ENCODE measurements at regions not wholly inside any gene's neighbourhood (a gene's known extent, or its start where the extent isn't known, plus 50 kb on each side); places are given as distances from the start of the nearest gene placed in this dataset.

- no peak for TF ChIP-seq POLR2A (IDR thresholded peaks at IDR 0.05; ENCODE audit: low read depth, low read length)
- FAIRE-seq (no peak), DNase-seq (ENCODE audit: insufficient read length, low spot score) (no peak)
Measured at GRCh38 chr4:62591756-62592155, 1391.6 kb downstream of the ADGRL3 start.

GRCh38 chr4:62588671-62589070, 1388.5 kb downstream of the ADGRL3 start:
- no peak for TF ChIP-seq POLR2A (IDR thresholded peaks at IDR 0.05; ENCODE audit: low read depth, low read length)
- no peak for DNase-seq (ENCODE audit: insufficient read length, low spot score)
- FAIRE-seq = no peak

GRCh38 chr4:62571494-62571893, 1371.4 kb downstream of the ADGRL3 start:
- TF ChIP-seq POLR2A (IDR thresholded peaks at IDR 0.05; ENCODE audit: low read depth, low read length) = no peak
- DNase-seq (ENCODE audit: insufficient read length, low spot score) (no peak), FAIRE-seq (no peak)

- no peak for TF ChIP-seq POLR2A (IDR thresholded peaks at IDR 0.05; ENCODE audit: low read depth, low read length)
- FAIRE-seq (no peak), DNase-seq (ENCODE audit: insufficient read length, low spot score) (no peak)
Measured at GRCh38 chr4:62560858-62561257, 1360.7 kb downstream of the ADGRL3 start.

- TF ChIP-seq POLR2A (IDR thresholded peaks at IDR 0.05; ENCODE audit: low read depth, low read length) = no peak
- FAIRE-seq = no peak
- no peak for DNase-seq (ENCODE audit: insufficient read length, low spot score)
Measured at GRCh38 chr4:62550121-62550520, 1350.0 kb downstream of the ADGRL3 start.

GRCh38 chr4:62549601-62550000, 1349.5 kb downstream of the ADGRL3 start:
- FAIRE-seq (no peak), DNase-seq (ENCODE audit: insufficient read length, low spot score) (no peak)

GRCh38 chr4:62548765-62549164, 1348.6 kb downstream of the ADGRL3 start:
- FAIRE-seq (no peak), DNase-seq (ENCODE audit: insufficient read length, low spot score) (no peak)
- TF ChIP-seq POLR2A (IDR thresholded peaks at IDR 0.05; ENCODE audit: low read depth, low read length) = no peak

More at GRCh38 chr4:62549601-62550000, 1349.5 kb downstream of the ADGRL3 start:
- TF ChIP-seq POLR2A (IDR thresholded peaks at IDR 0.05; ENCODE audit: low read depth, low read length) = no peak

GRCh38 chr4:62548108-62548524, 1348.0 kb downstream of the ADGRL3 start:
- TF ChIP-seq POLR2A (IDR thresholded peaks at IDR 0.05; ENCODE audit: low read depth, low read length) = no peak
- no peak for FAIRE-seq
- DNase-seq (ENCODE audit: insufficient read length, low spot score) = no peak

GRCh38 chr4:62544428-62544827, 1344.3 kb downstream of the ADGRL3 start:
- DNase-seq (ENCODE audit: insufficient read length, low spot score) = no peak
- TF ChIP-seq POLR2A (IDR thresholded peaks at IDR 0.05; ENCODE audit: low read depth, low read length) = no peak
- no peak for FAIRE-seq

GRCh38 chr4:62543002-62543401, 1342.9 kb downstream of the ADGRL3 start:
- FAIRE-seq (no peak), DNase-seq (ENCODE audit: insufficient read length, low spot score) (no peak)
- TF ChIP-seq POLR2A (IDR thresholded peaks at IDR 0.05; ENCODE audit: low read depth, low read length) = no peak

- no peak for TF ChIP-seq POLR2A (IDR thresholded peaks at IDR 0.05; ENCODE audit: low read depth, low read length)
- FAIRE-seq (no peak), DNase-seq (ENCODE audit: insufficient read length, low spot score) (no peak)
Measured at GRCh38 chr4:62533573-62533972, 1333.4 kb downstream of the ADGRL3 start.

GRCh38 chr4:62531731-62532130, 1331.6 kb downstream of the ADGRL3 start:
- DNase-seq (ENCODE audit: insufficient read length, low spot score) (no peak), FAIRE-seq (no peak)
- no peak for TF ChIP-seq POLR2A (IDR thresholded peaks at IDR 0.05; ENCODE audit: low read depth, low read length)

- TF ChIP-seq POLR2A (IDR thresholded peaks at IDR 0.05; ENCODE audit: low read depth, low read length) = no peak
- no peak for DNase-seq (ENCODE audit: insufficient read length, low spot score)
- FAIRE-seq = no peak
Measured at GRCh38 chr4:62531264-62531663, 1331.1 kb downstream of the ADGRL3 start.

GRCh38 chr4:62528874-62529273, 1328.7 kb downstream of the ADGRL3 start:
- no peak for FAIRE-seq
- TF ChIP-seq POLR2A (IDR thresholded peaks at IDR 0.05; ENCODE audit: low read depth, low read length) = no peak
- DNase-seq (ENCODE audit: insufficient read length, low spot score) = no peak

GRCh38 chr4:62526671-62527070, 1326.5 kb downstream of the ADGRL3 start:
- FAIRE-seq (no peak), DNase-seq (ENCODE audit: insufficient read length, low spot score) (no peak)
- TF ChIP-seq POLR2A (IDR thresholded peaks at IDR 0.05; ENCODE audit: low read depth, low read length) = no peak

GRCh38 chr4:62523256-62523655, 1323.1 kb downstream of the ADGRL3 start:
- FAIRE-seq = no peak
- DNase-seq (ENCODE audit: insufficient read length, low spot score) = no peak
- no peak for TF ChIP-seq POLR2A (IDR thresholded peaks at IDR 0.05; ENCODE audit: low read depth, low read length)
